GM19240 (cell line): ENCODE measurements at regions not wholly inside any gene's neighbourhood (a gene's known extent, or its start where the extent isn't known, plus 50 kb on each side); places are given as distances from the start of the nearest gene placed in this dataset.

Experiments used
- DNase-seq: peaks from one replicate; pipeline ENCODE4 v3.0.0; 2011; ENCODE audit warnings: low spot score; ENCODE audit not compliant: insufficient read length

DNA sequence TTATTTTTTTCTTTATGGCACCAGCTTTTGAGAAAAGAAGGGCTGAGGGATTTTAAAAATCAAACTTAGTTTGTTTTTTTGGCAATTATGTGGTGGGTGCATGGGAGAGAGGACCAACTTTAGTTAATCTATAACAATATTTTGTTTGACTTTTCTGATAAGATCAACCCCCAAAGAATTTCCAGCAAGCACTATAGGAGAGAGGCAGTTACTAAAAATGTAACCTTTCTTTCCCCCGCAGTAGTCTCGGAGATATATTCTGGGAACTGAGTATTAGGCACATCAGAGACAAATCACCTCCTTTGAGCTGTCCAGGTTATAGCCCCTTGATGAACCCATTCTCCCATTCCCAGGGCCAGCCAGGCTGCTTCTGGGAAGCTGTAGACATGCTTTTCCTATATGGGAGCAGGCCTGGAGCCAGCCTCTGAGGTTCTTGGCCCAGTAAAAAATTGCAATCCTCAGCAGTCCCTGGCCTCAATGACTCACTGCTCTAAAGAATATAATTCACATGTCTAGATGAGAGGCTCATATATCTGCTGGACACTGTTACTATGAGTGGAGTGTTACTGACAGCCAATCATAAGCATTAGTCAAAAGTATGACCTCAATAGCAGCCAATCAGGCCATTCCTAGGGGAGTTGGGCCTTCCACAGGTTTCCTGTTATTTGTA, 138.3 kb upstream of the AGBL1 start:
- no peak for DNase-seq

DNA sequence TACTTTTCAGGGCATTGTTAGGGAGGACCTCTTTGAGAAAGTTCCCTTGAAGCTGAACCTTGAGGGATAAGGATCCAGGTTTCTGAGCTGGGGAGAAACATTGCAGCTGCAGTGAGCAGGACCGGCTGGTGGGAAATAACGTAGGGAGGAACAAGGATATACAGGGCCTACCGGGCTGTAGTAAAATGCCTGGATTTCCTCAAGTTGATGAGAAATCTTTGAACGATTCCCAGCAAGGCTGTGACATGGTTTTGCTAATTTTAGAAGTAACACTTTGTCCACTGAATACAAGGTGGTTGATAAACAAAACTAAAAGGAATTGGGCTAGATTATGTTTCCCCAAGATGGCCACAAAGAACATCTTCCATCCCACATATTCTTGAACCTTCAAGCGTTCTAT, 137.0 kb upstream of the AGBL1 start:
- DNase-seq = no peak

DNA sequence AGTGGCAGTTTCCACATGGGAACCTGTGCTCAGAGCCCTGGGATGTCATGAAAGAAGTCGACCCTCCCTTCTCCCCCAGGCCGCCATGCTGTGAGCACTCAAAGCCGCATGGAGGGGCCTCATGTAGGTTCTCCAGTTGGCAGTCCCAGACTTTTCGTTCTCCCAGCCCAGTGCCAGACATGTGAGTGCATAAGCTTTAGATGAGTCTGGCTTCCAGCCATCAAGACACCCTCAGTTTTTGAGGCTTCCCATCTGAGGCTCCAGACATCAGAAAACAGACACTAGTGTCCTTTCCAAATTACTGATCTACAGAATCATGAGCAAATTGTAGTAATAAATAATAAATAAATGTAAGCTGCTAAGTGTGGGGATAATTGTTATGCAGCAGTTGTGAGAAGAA, 136.5 kb upstream of the AGBL1 start:
- no peak for DNase-seq

DNA sequence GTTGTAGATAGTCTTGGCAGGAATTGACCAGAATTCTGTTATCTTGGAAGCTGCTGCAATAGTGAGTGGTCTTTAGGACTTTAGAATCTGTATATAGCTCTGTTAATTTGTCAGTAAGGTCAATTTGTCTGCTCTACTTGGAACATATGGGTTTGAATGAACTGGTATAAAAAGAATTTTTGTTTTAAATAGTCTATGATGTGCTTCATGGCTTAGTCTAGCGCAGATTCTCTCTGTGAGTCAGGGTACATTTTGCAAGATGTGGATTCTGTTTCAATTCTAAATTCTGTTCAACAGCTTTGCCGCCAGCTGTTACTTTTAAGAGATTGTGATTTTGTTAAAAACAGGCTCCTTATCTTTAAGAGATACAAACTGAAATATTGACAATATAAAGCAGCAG, 135.9 kb upstream of the AGBL1 start:
- DNase-seq = no peak

DNA sequence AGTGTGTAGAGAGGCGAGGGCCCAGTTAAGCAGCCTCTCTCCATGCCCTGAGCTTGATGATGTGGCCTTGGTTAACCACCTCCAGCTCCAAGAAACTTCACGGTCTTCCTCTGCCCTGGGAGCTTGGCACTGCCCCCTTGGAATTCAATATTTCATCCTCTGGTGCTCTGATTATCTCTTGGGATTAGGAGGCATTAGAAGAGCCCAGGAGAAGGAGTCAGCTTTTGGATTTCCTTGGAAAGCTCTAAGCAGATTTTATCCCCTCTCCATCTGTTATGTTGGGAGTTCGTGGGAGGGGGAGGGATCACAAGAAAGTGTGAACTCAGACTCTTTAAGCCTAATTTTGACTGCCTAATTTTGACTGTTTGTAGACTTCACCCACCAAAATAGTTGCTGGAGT, 132.7 kb upstream of the AGBL1 start:
- DNase-seq = no peak

DNA sequence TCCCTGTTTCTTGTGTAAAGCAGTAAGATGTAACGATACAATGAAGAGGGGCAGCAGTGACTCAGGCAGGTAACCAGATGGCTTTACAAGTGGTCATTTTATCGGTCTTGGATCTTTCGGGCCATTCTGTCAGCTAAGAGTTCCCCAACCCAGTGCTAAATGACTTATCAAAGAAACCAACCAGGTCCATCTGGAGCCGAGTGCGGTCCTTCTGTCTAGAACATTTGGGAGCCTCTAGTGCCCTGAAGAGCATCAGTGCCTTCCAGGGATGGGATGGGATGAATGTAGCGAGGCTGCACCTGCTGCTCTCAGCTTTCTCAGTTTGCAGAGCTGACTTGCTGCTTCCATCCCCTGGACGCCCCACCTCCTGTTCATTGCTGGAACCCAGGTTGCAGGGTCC, 131.7 kb upstream of the AGBL1 start:
- DNase-seq = no peak

DNA sequence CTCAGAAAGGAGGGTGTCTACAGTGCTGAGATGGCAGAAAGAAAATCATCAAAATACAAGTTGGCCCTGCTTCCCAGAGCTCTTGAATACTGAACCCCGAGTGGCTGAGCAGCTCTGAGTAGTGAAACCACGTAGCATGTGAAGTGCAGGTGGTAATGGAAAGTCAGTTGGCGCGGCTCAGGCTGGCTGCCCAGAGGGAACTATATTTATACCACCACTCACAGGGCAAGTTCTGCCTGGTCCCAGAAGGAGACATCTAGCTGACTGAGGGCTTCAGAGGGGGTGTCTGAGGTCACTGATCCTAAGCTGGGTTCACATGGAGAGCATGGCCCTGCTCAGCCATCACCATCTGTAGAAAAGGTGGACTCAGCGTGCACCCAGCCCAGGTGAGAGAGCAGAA, 129.6 kb upstream of the AGBL1 start:
- no peak for DNase-seq

DNA sequence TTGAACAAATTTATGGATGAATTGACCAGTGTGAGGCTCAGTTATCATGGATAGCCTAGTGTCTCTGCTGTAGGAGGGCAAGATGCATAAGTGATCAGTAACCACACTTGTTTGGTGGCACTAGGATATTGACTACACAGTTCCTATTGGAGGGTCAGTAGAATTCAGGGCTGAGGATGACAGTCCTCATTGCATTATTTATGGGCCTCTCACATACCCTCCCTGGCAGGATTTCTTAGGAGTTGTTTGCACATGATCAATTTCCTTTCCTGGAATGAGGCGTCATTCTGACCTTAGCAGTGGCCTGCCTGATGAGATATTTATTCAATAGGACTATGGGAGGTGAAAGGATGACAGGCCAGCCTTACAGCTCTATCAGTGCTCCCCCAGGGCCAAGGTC, 125.1 kb upstream of the AGBL1 start:
- DNase-seq = no peak

DNA sequence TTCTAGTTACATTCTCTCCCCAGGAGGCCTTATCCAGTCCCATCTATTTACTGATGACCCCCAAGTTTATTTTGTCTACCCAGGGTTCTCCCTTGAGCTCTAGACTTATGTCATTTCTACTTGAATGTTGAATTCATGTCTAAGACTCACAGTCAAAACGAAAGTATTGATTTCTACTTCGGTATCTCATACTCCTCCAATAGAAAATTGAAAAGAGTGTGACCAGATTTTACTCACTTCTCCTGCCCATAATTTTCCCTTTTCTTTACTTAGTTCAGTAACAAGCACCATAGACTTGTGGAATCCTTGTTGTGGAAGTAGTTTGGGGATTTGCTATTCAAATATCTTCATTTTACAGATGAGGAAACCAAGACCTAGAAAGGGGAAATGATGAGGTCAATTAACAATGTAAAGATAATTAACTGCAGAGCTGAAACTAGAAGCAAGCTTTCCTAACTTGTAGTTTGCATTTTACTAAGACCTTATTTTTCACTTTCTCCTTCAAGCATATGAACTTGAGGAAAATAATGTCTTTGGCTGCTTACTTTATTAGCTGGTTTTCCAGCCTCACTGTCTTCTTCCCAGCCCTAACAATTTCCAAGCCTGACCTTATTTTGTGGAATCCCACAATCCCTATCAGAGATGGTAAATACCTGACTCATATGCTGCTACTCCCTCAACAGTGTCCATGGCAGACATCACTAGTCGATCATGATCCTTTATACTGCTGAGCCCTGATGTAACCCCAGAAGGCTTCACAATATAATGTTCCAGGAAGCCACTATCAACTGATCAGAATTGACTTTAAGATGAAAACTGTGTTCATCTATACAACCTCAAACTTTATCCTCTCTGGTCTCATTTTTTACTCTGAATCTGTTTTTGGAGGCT, 123.9 kb upstream of the AGBL1 start:
- peak; percentile 7 for DNase-seq

DNA sequence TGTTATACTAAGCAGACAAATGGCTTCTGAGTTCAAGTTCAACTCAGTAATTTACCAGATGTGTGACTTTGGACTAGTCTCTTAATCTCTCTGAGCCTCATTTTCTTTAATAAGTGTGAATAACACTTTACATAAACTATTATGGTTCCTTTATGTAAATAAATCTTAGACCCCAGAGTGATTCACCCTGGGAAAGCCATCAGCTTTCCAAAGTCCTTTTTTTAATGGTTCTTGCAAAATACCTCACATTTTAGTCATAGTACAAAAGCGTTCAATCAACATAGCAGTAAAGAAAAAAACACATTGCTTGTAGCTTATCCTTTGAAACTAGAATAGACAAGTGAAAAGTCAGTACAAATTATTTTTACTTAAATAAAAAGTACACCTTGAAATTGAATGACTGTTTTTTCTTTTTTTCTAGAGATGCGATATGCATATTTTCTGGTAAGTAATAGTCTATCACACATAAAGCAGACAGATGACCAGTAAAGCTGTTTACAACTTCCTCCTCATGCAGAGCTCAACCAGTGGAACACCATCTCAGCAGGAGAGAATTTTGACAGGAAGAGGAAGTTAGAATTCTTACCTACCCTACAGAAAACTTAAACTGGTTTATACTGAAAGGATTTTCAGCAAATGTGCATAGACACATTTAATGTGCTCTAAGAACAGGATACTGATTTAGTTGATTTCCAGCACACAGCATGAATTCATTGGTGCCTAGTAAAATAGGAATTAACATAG, 123.0 kb upstream of the AGBL1 start:
- DNase-seq = no peak

DNA sequence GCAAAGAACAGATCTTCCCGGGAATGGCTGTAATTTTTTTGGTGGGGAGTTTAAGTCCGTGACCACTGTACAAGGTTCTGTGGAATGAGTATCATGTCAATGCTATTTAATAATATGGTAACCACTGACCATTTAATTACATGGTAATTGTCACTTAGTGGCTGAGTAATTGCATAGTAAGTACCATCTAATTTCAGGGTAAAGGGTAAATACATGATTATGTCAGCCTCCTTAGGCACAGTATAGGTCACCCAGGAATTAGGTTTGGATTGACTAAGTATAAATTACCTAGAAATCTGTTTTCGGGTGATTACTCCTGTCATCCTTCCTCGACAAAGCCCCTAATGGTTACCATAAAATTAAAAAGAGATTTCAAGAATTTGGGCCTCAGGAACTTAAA, 120.1 kb upstream of the AGBL1 start:
- no peak for DNase-seq

DNA sequence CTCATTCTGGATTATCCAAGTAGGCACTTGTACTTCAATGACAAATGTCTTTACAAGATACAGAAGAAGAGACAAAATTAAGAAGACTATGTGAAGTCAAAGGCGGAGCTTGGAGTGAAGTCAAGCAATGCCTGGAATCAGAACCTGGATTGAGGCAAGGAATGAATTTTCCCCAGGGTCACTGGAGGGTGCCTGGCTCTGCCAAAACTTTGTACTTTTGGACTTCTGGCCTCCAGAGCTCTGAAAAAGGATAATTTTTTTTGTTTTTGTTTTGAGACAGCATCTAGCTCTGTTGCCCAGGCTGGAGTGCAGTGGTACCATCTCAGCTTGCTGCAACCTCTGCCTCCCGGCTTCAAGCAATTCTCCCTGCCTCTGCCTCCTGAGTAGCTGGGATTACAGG, 119.3 kb upstream of the AGBL1 start:
- DNase-seq = no peak

DNA sequence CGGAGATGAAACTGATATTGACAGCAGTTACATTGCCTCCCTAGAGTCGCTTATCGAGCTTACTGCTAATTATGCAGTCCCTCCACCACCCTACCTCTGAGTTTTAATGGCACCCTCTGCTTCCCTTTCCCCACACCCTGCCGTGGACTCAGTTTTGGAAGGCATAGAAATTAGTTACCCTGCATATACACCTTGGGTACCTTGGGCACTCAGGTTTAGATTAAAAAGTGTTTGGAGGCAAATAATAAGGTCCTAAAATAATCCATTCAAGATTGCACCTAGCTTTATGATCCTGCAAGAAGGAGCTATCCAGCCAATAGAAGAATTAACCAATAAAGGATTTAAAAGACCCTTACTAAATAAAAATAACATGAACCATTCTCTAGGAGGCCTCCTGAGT, 117.8 kb upstream of the AGBL1 start:
- no peak for DNase-seq

DNA sequence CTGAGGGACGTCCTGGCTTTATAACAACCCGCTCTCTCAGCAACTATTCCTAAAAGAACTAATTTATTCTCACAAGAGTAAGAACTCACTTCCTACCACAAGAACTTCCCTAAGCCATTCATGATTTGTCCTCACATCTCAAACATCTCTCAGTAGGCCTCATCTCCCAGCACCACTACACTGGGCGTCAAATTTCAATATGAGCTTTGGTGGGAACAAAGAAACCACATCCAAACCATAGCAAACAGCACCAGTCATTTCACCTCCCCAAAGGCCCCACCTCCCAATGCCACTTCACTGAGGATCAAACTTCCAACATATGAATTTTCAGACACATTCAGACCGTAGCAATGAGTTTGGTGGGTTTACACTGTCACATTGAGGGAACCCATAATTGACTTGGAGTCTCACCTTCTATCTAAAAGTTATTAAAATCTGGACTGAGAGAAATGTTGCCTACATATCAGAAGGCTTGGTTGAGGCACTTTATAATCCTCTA, 116.4 kb upstream of the AGBL1 start:
- no peak for DNase-seq

DNA sequence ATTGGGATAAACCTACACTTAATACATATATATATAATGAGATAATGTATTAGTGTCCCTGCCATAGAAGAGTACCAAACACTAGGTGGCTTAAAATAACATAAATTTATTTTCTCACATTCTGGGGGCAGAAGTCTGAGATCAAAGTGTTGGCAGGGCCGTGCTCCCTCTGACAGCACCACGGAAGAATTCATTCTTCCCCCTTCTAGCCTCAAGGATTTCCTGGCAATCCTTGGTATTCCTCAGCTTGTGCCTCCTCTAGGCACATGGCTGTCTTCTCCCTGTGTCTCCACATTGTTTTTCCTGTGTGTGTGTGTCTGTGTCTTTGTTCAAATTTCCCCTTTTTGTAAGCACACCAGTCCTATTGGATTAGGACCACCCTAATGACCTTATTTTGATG, 115.2 kb upstream of the AGBL1 start:
- no peak for DNase-seq

DNA sequence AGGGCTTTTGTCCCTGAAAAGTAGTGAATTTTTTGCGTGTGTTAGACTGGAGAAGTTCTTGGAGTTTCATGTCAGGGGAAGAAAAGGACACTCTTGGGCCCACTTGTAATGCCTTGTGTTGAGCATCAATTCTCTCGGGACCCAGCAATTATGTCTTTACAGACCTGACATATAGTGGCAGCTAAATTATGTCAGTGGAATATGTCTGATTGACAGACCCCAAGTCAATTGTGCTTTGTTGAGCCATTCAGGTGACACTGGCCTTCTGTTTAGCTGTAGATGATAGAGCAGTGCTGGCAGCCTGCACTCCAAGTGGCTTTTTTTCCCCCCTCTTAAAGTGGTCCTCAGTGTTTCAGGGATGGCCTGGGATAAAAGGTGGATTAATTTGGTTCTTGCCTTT, 112.1 kb upstream of the AGBL1 start:
- no peak for DNase-seq

DNA sequence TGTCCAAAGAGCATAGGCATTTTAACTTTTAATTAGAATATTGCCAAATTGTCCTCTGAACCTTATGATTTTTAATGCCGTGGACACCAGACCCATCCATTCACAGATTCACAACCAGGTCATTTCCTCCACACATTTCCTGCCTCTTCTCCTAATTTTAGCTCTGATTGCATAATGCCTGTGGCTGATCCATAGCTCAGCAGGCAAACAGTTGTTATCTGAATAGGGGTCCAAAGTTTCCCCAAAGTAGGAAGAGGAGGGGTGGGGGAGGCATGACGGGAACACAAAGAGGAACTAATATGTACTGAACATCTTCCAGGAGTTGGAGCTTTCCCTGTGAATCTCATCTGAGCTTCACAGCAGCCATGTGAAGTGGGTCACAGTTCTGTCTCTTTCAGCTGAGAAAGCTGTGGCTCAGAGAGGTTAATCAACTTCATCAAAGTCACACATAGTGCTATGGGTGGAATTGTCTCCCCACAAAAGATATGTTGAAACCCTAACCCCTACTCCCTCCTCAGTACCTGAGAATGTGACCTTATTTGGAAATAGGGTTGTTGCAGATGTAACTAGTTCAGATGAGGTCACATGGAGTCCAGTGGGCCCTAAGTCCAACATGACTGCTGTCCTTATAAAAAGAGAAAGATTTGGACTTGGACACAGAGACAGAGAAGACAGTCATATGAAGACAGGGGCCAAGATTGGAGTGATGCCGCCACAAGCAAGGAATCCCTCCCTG, 106.7 kb upstream of the AGBL1 start:
- DNase-seq = no peak

DNA sequence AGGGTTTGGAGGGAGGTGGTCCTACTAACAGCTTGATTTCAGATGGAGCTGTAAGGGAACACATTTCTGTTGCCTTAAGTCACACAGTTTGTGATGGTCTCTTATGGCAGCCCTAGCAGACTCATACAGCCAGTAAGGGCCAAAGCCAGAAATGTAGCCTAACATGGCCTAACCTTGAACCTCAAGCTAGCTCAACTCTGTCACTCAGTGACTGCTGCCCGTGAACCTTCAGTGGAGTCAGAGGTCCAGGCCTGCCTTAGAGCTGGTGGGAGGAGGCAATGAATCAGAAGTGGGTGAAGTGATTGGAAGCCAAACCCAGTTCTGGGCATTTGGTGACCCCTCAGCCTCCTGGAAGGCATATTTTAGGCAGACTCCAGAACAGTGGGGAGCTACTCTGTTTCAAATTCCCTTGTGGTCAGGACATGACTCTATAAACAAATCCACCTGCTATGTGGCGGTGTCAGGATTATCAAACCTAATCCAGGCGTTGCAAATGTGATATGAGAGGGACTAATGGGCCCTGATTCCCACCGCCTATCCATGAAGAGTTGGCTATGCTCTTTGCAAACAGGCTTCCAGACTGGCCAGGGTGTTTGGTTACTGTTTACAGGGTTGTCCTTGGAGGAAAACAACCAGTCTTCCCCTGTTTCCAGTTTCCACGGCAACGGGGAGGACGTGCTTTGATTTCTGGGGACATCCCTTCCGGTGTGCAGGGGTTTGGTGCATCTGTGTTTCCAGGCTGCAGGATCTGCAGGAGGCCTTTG, 105.9 kb upstream of the AGBL1 start:
- no peak for DNase-seq

DNA sequence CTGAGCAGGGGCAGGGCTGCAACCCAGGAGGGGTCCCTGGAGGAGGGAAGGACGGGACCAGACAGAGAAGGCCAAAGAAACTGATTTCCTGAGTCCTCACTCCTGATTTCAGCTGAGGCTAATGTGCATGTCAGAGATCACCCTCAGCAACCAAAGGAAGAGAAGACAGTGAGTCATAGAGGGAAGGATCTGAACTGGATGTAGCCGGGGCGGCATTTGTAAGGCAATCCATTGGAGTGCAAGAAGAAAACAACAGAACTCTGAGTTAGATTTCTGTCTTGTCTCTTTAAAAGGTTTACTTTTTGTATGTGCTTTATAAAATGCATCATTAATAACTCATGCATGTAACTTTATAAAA, 105.3 kb upstream of the AGBL1 start:
- no peak for DNase-seq

DNA sequence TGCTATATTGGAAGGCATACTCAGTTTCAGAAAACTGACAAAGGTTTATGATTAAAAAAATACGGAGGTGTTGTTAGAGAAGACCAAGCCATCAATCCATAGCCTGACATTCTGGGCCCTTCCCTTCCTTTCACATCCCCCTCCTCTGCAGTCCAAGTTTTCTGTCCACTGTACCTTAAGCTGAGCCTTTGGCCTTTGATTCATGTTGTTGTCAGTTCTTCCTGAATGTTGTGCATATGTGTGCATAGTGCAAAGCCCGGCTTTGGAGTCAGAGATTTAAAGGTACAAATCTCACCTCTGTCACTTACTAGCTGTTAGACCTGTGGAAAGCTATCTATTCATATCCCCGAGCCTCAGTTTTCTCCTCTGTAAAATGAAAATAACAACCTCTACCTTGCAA, 104.9 kb upstream of the AGBL1 start:
- DNase-seq = no peak

DNA sequence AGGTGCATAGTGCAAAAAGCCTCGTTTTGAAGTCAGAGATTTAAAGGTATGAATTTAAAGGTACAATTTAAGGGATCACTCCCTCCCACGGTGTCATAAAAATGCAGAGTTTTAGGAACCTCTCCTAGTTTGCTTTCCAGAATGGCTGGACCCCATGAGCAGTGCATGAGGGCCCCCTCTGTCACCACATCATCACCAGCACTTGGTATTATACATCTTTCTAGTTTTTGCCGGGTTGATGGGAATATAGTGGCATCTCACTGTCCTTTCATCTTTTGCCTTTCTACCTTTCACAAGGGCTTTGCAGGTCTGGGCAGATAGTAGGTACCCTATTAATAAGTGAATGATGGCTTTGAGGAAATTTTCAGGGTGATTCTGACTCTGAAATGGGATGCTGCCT, 103.6 kb upstream of the AGBL1 start:
- no peak for DNase-seq
